ENCODE measurements at regions not wholly inside any gene's neighbourhood (a gene's known extent, or its start where the extent isn't known, plus 50 kb on each side); places are given as distances from the start of the nearest gene placed in this dataset.

- no peak overlapping the region for H3K27ac ChIP-seq
- TF ChIP-seq ZFX (IDR thresholded peaks at IDR 0.05; ENCODE audit: borderline replicate concordance) (no peak), CTCF (IDR thresholded peaks at IDR 0.05) (no peak)
These were observed 181.6 kb upstream of the DMRTA1 start for GRCh38 chr9:22265038-22265437.

DNA sequence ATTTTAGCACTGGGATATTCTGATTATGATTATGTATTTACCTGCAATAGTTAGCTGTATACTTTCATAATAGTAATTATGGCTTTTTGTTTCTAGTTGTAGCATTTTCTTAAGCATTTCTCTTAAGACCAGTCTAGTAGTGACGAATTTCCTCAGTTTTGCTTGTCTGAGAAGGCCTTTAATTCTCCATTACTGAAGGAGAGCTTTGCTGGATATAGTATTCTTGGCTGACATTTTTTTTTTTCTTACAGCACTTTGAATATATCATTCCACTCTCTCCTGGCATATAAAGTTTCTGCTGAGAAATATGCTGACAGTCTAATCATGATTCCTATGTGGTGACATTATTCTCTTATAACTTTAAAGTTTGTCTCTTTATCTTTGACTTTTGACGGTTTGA lies 181.1 kb upstream of the DMRTA1 start:
- H3K27ac ChIP-seq: no peak overlapping the region
- TF ChIP-seq CTCF (IDR thresholded peaks at IDR 0.05) (no peak), ZFX (IDR thresholded peaks at IDR 0.05; ENCODE audit: borderline replicate concordance) (no peak)

DNA sequence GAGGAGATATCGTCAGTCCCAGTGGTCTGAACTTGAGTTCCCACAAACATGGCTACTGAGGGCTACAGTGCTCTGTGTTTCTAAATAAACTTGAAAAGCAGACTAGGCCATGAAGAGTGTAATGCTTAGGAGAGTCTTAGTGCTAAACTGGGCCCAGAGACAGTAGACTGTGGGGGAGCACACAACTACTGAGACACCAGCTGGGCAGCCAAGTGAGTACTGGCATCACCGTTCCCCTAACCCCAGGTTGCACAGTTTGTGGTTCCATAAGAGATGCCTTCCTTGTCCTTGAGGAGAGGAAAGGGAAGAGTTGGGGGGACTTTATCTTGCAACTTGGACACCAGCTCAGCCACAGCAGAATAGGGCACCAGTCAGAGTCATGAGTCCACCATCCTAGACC lies 172.1 kb upstream of the DMRTA1 start:
- TF ChIP-seq ZFX (IDR thresholded peaks at IDR 0.05; ENCODE audit: borderline replicate concordance) (no peak), CTCF (IDR thresholded peaks at IDR 0.05) (no peak)
- no peak overlapping the region for H3K27ac ChIP-seq

DNA sequence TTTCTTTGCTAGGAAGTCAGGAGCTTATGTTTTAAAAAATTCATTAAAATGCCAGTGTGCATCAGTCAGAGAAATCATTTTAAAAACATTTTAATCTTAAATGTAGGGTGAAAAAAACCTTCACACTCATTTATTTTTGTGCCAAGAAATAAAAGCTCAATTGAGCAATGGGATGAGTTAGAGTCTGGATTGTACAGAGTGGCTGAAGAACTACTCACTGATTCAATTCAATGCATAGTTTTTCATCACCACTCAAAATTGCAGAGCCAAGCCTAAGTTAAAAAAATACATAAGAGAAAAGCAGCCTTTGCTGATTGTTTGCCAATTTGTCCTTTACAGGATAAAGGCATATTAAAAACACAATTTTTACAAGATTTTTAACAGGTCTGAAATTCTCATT lies 168.2 kb upstream of the DMRTA1 start:
- no peak overlapping the region for H3K27ac ChIP-seq
- TF ChIP-seq ZFX (IDR thresholded peaks at IDR 0.05; ENCODE audit: borderline replicate concordance) (no peak), CTCF (IDR thresholded peaks at IDR 0.05) (no peak)

DNA sequence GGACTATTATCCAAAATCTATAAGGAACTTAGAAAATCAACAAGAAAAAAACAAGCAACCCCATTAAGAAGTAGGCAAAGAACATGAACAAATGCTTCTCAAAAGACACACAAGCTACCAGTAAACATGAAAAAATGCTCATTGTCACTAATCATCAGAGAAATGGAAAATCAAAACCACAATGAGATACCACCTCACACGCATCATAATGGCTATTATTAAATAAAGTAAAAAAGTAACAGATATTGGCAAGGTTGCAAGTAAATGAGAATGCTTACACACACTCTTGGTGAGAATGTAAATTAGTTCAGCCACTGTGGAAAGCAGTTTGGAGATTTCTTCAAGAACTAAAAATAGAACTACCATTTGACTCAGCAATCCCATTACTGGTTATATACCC lies 167.0 kb upstream of the DMRTA1 start:
- H3K27ac ChIP-seq: no peak overlapping the region
- no peak for TF ChIP-seq ZFX (IDR thresholded peaks at IDR 0.05; ENCODE audit: borderline replicate concordance)
- no peak for TF ChIP-seq CTCF (IDR thresholded peaks at IDR 0.05)

DNA sequence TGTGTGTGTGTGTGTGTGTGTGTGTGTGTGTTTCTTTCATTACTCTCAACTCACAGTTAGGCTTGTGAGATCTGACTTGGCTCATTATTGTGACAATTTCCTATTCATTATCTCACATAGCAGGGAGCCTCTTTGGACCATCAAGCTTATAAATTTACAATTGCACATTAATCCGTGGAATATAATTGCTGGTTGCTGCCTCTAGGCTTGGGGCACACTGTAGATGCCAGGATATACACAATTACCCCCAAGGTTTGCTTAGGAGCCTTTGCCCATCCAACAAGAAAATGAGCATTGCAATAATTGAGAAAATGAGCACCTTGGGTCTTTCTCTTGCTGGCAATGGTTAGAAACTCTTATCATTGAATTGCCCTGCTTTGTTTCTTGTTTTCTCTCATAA lies 161.6 kb upstream of the DMRTA1 start:
- H3K27ac ChIP-seq: no peak overlapping the region
- TF ChIP-seq ZFX (IDR thresholded peaks at IDR 0.05; ENCODE audit: borderline replicate concordance) (no peak), CTCF (IDR thresholded peaks at IDR 0.05) (no peak)

GRCh38 chr9:22286661-22287060 lies 160.0 kb upstream of the DMRTA1 start:
- TF ChIP-seq CTCF (IDR thresholded peaks at IDR 0.05) (no peak), ZFX (IDR thresholded peaks at IDR 0.05; ENCODE audit: borderline replicate concordance) (no peak)
- H3K27ac ChIP-seq: no peak overlapping the region

Data from 22Rv1 (cell line).